GM21737 (cell line): ENCODE measurements at regions not wholly inside any gene's neighbourhood (a gene's known extent, or its start where the extent isn't known, plus 50 kb on each side); places are given as distances from the start of the nearest gene placed in this dataset.

ENCODE experiments used
- ATAC-seq: cut with Tn5 transposase; IDR thresholded peaks from one replicate; pipeline ENCODE4 v1.9.1; 2021; ENCODE audit warnings: mild to moderate bottlenecking, moderate library complexity; ENCODE audit not compliant: unreplicated experiment

- ATAC-seq = no peak
Measured at GRCh38 chr3:146854523-146854922, 249.4 kb upstream of the PLSCR5 start.

GRCh38 chr3:146851665-146852064 lies 246.5 kb upstream of the PLSCR5 start:
- no peak for ATAC-seq

- no peak for ATAC-seq
Measured at GRCh38 chr3:146845361-146845760, 240.2 kb upstream of the PLSCR5 start.

GRCh38 chr3:146843476-146843875 lies 238.3 kb upstream of the PLSCR5 start:
- no peak for ATAC-seq

- no peak for ATAC-seq
Measured at GRCh38 chr3:146839727-146840375, 234.7 kb upstream of the PLSCR5 start.

GRCh38 chr3:146838221-146838620 lies 233.1 kb upstream of the PLSCR5 start:
- no peak for ATAC-seq

- ATAC-seq = no peak
Measured at GRCh38 chr3:146834917-146835316, 229.8 kb upstream of the PLSCR5 start.

- ATAC-seq = no peak
Measured at GRCh38 chr3:146832857-146833458, 227.8 kb upstream of the PLSCR5 start.

GRCh38 chr3:146831659-146832058 lies 226.5 kb upstream of the PLSCR5 start:
- no peak for ATAC-seq

GRCh38 chr3:146830231-146830630 lies 225.1 kb upstream of the PLSCR5 start:
- ATAC-seq = no peak

- no peak for ATAC-seq
Measured at GRCh38 chr3:146827836-146828235, 222.7 kb upstream of the PLSCR5 start.

- ATAC-seq = no peak
Measured at GRCh38 chr3:146823622-146824021, 218.5 kb upstream of the PLSCR5 start.

- no peak for ATAC-seq
Measured at GRCh38 chr3:146818866-146819265, 213.7 kb upstream of the PLSCR5 start.

GRCh38 chr3:146818301-146818700 lies 213.2 kb upstream of the PLSCR5 start:
- no peak for ATAC-seq

- no peak for ATAC-seq
Measured at GRCh38 chr3:146817704-146818103, 212.6 kb upstream of the PLSCR5 start.

- ATAC-seq = no peak
Measured at GRCh38 chr3:146814601-146815315, 209.6 kb upstream of the PLSCR5 start.

- ATAC-seq = no peak
Measured at GRCh38 chr3:146813496-146813895, 208.3 kb upstream of the PLSCR5 start.

GRCh38 chr3:146803745-146804144 lies 198.6 kb upstream of the PLSCR5 start:
- no peak for ATAC-seq

GRCh38 chr3:146801492-146801891 lies 196.3 kb upstream of the PLSCR5 start:
- no peak for ATAC-seq

GRCh38 chr3:146800484-146800883 lies 195.3 kb upstream of the PLSCR5 start:
- no peak for ATAC-seq

- ATAC-seq = no peak
Measured at GRCh38 chr3:146796078-146796477, 190.9 kb upstream of the PLSCR5 start.

GRCh38 chr3:146783446-146783845 lies 178.3 kb upstream of the PLSCR5 start:
- ATAC-seq = no peak
